ENCODE measurements at regions not wholly inside any gene's neighbourhood (a gene's known extent, or its start where the extent isn't known, plus 50 kb on each side); places are given as distances from the start of the nearest gene placed in this dataset.

DNA sequence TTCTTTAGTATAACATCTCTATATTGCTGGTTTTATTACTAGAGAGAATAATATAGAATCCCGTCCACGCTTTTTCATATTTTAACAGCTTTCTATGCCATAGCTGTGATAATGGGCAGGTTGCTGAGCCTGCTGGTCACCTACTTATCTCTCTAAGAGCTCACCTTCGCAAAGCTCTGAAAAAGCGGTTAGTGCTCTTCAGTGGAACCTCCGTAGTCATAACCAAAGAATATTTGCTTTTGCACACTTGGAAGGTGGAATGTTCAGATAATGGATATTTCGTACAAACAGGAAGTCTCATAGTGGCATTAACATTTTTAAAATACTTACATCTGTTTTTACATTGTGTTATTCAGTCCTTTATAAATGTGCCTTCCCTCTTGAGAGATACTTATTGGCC, 388.9 kb upstream of the ANO3 start (continued):
- TF ChIP-seq ETS1 (IDR thresholded peaks at IDR 0.05) = no peak

DNA sequence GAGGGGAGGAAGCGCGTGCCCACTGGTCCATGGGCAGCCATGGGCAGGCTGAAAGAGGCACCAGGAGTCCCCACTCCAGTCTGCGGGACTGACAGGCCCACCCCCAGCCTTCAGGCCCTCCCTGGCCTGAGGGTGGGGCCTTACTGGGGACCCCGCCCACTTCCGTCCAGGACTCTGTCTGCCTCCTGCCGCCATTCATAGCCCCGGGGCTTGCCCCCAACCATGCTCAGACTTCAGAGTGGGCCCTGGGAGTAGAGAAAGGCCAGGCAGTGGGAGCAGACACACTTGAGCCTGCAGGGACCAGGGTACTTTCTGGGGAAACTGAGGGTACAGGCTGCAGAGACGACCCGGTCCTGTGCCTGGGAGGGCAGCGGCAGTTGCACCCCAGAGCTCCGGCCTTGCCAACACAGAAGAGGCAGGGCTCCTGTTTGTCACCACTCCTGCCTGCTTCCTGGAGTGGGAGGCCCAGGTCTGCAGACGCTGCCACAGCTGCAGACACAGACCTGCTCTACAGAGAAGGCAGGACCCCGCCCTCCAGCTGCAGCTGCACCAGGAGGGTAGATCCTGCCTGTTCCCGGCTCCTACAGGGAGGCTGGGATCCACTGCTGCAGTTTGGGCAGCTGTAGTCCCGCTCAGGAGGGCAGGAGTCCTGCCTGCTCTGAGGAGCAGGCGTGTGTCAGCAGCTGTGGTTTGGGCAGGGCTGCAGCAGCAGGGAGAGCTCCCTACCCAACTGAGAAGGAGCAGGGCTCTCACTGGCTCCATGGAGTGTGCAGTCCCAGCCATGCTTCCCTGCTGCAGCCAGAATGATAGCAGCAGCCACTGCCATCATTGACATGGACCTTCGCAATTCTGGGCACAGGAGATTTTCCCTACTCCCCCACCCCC, 387.9 kb upstream of the ANO3 start:
- Histone ChIP-seq H3K36me3 (ENCODE audit: insufficient read depth) (no peaks in the 10 kb centered on the region), H2AFZ (no peak overlapping the region), H4K20me1 (replicated peaks; ENCODE audit: insufficient read depth) (no peaks in the 10 kb centered on the region), H3K9me2 (ENCODE audit: insufficient read depth) (no peaks in the 10 kb centered on the region), H3K4me1 (ENCODE audit: insufficient read depth) (peaks cover 16% of the 10 kb centered on the region; the same call in 1 of the 2 replicates), H3K27me3 (ENCODE audit: insufficient read depth) (no peaks in the 10 kb centered on the region), H3K27ac (ENCODE audit: low read depth) (no peak overlapping the region), H3K4me3 (no peak overlapping the region), H3K79me2 (replicated peaks; ENCODE audit: insufficient read depth) (no peaks in the 10 kb centered on the region), H3K4me2 (no peak overlapping the region), H3F3A (replicated peaks; ENCODE audit: low read depth) (no peaks in the 10 kb centered on the region)
- no peak for DNase-seq (ENCODE audit: low spot score)
- no peak overlapping the region for H3K4me3 Mint-ChIP-seq
- H3K27me3 Mint-ChIP-seq (ENCODE audit: insufficient read depth, low read depth, poor library complexity) = peaks cover 4% of the 10 kb centered on the region
- peaks cover 16% of the 10 kb centered on the region for H3K4me1 Mint-ChIP-seq
- peaks cover under 1% of the 10 kb centered on the region for H3K9me3 Mint-ChIP-seq
- peak; percentile 39; the same call in 1 of the 3 replicates for ATAC-seq
- H3K27ac Mint-ChIP-seq = no peak overlapping the region
- peaks cover 9% of the 10 kb centered on the region; the same call in 2 of the 3 replicates for H3K36me3 Mint-ChIP-seq (ENCODE audit: low read depth)
- TF ChIP-seq POLR2AphosphoS5 (IDR thresholded peaks at IDR 0.05; ENCODE audit: low read depth) (no peak), JUNB (IDR thresholded peaks at IDR 0.05; ENCODE audit: unreplicated experiment) (no peak), EZH2phosphoT487 (IDR thresholded peaks at IDR 0.05; ENCODE audit: unreplicated experiment) (no peak), CREB1 (CRISPR knock-in tag; IDR thresholded peaks at IDR 0.05; ENCODE audit: low read depth) (no peak), NANOG (IDR thresholded peaks at IDR 0.05; ENCODE audit: borderline replicate concordance) (no peak), ZNF331 (CRISPR knock-in tag; IDR thresholded peaks at IDR 0.05; ENCODE audit: low read depth) (no peak), ZNF114 (CRISPR knock-in tag; IDR thresholded peaks at IDR 0.05) (no peak), EZH2 (IDR thresholded peaks at IDR 0.05; ENCODE audit: low read depth, unreplicated experiment) (no peak), ETS1 (IDR thresholded peaks at IDR 0.05) (no peak)
- TF ChIP-seq, protein P1, sequence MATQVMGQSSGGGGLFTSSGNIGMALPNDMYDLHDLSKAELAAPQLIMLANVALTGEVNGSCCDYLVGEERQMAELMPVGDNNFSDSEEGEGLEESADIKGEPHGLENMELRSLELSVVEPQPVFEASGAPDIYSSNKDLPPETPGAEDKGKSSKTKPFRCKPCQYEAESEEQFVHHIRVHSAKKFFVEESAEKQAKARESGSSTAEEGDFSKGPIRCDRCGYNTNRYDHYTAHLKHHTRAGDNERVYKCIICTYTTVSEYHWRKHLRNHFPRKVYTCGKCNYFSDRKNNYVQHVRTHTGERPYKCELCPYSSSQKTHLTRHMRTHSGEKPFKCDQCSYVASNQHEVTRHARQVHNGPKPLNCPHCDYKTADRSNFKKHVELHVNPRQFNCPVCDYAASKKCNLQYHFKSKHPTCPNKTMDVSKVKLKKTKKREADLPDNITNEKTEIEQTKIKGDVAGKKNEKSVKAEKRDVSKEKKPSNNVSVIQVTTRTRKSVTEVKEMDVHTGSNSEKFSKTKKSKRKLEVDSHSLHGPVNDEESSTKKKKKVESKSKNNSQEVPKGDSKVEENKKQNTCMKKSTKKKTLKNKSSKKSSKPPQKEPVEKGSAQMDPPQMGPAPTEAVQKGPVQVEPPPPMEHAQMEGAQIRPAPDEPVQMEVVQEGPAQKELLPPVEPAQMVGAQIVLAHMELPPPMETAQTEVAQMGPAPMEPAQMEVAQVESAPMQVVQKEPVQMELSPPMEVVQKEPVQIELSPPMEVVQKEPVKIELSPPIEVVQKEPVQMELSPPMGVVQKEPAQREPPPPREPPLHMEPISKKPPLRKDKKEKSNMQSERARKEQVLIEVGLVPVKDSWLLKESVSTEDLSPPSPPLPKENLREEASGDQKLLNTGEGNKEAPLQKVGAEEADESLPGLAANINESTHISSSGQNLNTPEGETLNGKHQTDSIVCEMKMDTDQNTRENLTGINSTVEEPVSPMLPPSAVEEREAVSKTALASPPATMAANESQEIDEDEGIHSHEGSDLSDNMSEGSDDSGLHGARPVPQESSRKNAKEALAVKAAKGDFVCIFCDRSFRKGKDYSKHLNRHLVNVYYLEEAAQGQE (IDR thresholded peaks at IDR 0.05; ENCODE audit: unreplicated experiment) = no peak
- TF ChIP-seq, protein P2, sequence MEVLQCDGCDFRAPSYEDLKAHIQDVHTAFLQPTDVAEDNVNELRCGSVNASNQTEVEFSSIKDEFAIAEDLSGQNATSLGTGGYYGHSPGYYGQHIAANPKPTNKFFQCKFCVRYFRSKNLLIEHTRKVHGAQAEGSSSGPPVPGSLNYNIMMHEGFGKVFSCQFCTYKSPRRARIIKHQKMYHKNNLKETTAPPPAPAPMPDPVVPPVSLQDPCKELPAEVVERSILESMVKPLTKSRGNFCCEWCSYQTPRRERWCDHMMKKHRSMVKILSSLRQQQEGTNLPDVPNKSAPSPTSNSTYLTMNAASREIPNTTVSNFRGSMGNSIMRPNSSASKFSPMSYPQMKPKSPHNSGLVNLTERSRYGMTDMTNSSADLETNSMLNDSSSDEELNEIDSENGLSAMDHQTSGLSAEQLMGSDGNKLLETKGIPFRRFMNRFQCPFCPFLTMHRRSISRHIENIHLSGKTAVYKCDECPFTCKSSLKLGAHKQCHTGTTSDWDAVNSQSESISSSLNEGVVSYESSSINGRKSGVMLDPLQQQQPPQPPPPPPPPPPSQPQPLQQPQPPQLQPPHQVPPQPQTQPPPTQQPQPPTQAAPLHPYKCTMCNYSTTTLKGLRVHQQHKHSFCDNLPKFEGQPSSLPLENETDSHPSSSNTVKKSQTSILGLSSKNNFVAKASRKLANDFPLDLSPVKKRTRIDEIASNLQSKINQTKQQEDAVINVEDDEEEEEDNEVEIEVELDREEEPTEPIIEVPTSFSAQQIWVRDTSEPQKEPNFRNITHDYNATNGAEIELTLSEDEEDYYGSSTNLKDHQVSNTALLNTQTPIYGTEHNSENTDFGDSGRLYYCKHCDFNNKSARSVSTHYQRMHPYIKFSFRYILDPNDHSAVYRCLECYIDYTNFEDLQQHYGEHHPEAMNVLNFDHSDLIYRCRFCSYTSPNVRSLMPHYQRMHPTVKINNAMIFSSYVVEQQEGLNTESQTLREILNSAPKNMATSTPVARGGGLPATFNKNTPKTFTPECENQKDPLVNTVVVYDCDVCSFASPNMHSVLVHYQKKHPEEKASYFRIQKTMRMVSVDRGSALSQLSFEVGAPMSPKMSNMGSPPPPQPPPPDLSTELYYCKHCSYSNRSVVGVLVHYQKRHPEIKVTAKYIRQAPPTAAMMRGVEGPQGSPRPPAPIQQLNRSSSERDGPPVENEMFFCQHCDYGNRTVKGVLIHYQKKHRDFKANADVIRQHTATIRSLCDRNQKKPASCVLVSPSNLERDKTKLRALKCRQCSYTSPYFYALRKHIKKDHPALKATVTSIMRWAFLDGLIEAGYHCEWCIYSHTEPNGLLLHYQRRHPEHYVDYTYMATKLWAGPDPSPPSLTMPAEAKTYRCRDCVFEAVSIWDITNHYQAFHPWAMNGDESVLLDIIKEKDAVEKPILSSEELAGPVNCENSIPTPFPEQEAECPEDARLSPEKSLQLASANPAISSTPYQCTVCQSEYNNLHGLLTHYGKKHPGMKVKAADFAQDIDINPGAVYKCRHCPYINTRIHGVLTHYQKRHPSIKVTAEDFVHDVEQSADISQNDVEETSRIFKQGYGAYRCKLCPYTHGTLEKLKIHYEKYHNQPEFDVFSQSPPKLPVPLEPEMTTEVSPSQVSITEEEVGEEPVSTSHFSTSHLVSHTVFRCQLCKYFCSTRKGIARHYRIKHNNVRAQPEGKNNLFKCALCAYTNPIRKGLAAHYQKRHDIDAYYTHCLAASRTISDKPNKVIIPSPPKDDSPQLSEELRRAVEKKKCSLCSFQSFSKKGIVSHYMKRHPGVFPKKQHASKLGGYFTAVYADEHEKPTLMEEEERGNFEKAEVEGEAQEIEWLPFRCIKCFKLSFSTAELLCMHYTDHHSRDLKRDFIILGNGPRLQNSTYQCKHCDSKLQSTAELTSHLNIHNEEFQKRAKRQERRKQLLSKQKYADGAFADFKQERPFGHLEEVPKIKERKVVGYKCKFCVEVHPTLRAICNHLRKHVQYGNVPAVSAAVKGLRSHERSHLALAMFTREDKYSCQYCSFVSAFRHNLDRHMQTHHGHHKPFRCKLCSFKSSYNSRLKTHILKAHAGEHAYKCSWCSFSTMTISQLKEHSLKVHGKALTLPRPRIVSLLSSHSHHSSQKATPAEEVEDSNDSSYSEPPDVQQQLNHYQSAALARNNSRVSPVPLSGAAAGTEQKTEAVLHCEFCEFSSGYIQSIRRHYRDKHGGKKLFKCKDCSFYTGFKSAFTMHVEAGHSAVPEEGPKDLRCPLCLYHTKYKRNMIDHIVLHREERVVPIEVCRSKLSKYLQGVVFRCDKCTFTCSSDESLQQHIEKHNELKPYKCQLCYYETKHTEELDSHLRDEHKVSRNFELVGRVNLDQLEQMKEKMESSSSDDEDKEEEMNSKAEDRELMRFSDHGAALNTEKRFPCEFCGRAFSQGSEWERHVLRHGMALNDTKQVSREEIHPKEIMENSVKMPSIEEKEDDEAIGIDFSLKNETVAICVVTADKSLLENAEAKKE (CRISPR knock-in tag; IDR thresholded peaks at IDR 0.05) = no peak

Measured in GM23338 (cell line).